Uterus (tissue), 2 donors: ENCODE measurements at regions not wholly inside any gene's neighbourhood (a gene's known extent, or its start where the extent isn't known, plus 50 kb on each side); places are given as distances from the start of the nearest gene placed in this dataset.

Experiments used
- CTCF ChIP-seq, 4 experiments: fragments of 200-600 bp in 2 of 4; fragments of 450-650 bp in 2 of 4; sonication (generic) in 2 of 4; IDR thresholded peaks; one replicate each; pipeline ENCODE4 v1.5.1; 2016 to 2019; ENCODE audit warnings: antibody characterized with exemption in 4 of 4, mild to moderate bottlenecking in 2 of 4, moderate library complexity in 1 of 4
- POLR2A ChIP-seq, 2 donors: fragments of 450-650 bp; IDR thresholded peaks; one replicate each; pipeline ENCODE4 v1.6.1; 2016; ENCODE audit warnings: antibody characterized with exemption in 2 of 2, mild to moderate bottlenecking in 1 of 2, moderate library complexity in 1 of 2

- TF ChIP-seq CTCF (IDR thresholded peaks at IDR 0.05) (no peak), POLR2A (IDR thresholded peaks at IDR 0.05) (no peak)
Observed at GRCh38 chr4:85414972-85415371, 60.0 kb upstream of the ARHGAP24 start.
